ENCODE measurements at regions not wholly inside any gene's neighbourhood (a gene's known extent, or its start where the extent isn't known, plus 50 kb on each side); places are given as distances from the start of the nearest gene placed in this dataset.

DNA sequence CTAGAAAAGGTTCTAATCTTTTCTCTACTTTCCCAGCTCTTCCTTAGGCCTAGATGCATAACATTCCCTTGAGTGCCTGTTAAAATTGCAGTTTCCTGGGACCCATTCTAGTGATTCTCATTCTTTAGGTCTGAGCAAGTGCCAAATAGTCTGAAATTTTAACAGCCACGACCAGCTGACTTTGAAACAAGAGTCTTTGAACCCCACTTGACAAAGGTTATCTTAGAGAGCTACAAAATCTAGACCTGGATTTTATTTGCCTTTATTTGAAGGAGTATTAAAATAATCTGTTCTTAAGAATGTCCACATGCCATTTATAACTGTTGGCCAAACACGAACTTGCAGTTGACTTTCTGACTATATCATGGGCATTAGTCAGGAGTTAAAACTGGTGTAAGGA lies 110.2 kb upstream of the LHCGR start:
- no peak for DNase-seq
- no peaks in the 10 kb centered on the region for H3K27me3 Mint-ChIP-seq (ENCODE audit: insufficient read depth)
- 77 to 90% methylated on average over 2 of the region's 2 CpGs for WGBS, 2 experiments (ENCODE audit: insufficient coverage in 1 of 2, insufficient read length in 1 of 2)
- no peaks in the 10 kb centered on the region for H3K36me3 Mint-ChIP-seq (ENCODE audit: low read depth)
- H3K9ac ChIP-seq (ENCODE audit: extremely low read depth, low read length, poor library complexity, severe bottlenecking): no peak overlapping the region
- H3K27ac ChIP-seq (ENCODE audit: low read depth, low read length): no peak overlapping the region
- H3K9me3 Mint-ChIP-seq: no peaks in the 10 kb centered on the region
- no peak overlapping the region for H3K4me3 Mint-ChIP-seq
- no peak overlapping the region for H3K4me3 ChIP-seq (ENCODE audit: low read length)
- no peaks in the 10 kb centered on the region for H3K4me1 ChIP-seq (ENCODE audit: control insufficient read depth, insufficient read depth, low read length)
- H3K9me3 ChIP-seq (ENCODE audit: control insufficient read depth, low read length): no peaks in the 10 kb centered on the region
- no peaks in the 10 kb centered on the region for H3K36me3 ChIP-seq (ENCODE audit: control insufficient read depth, insufficient read depth, low read length)
- H3K27ac Mint-ChIP-seq: no peak overlapping the region
- H3K27me3 ChIP-seq (ENCODE audit: control insufficient read depth, insufficient read depth, low read length, poor library complexity, severe bottlenecking): no peaks in the 10 kb centered on the region
- TF ChIP-seq, protein P1, sequence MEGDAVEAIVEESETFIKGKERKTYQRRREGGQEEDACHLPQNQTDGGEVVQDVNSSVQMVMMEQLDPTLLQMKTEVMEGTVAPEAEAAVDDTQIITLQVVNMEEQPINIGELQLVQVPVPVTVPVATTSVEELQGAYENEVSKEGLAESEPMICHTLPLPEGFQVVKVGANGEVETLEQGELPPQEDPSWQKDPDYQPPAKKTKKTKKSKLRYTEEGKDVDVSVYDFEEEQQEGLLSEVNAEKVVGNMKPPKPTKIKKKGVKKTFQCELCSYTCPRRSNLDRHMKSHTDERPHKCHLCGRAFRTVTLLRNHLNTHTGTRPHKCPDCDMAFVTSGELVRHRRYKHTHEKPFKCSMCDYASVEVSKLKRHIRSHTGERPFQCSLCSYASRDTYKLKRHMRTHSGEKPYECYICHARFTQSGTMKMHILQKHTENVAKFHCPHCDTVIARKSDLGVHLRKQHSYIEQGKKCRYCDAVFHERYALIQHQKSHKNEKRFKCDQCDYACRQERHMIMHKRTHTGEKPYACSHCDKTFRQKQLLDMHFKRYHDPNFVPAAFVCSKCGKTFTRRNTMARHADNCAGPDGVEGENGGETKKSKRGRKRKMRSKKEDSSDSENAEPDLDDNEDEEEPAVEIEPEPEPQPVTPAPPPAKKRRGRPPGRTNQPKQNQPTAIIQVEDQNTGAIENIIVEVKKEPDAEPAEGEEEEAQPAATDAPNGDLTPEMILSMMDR (conservative IDR thresholded peaks at IDR 0.05): no peak
- no peaks in the 10 kb centered on the region for H3K4me1 Mint-ChIP-seq

DNA sequence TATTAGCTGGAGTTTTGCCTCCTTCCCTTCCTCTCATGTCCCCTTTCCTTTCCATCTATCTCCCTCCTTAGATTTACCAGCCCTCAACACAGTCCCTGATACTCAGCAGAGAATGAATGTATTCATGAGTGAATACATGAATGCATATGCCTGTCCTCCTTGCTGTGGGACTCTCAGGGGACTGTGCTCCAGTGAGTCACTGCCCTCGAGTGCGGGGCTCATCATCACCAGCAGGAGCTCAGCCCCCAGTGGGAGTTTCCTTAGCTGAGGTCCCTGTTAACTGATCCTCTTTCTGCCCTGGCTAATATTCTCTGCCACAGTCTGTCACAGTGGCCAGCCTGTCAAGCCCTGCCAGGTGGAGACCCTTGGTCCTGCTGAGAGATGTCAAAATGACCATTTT lies 104.9 kb upstream of the LHCGR start:
- no peaks in the 10 kb centered on the region for H3K36me3 Mint-ChIP-seq (ENCODE audit: low read depth)
- H3K4me3 ChIP-seq (ENCODE audit: low read length): no peak overlapping the region
- H3K9me3 Mint-ChIP-seq: no peaks in the 10 kb centered on the region
- H3K27me3 Mint-ChIP-seq (ENCODE audit: insufficient read depth): no peaks in the 10 kb centered on the region
- H3K9ac ChIP-seq (ENCODE audit: extremely low read depth, low read length, poor library complexity, severe bottlenecking): no peak overlapping the region
- H3K4me1 ChIP-seq (ENCODE audit: control insufficient read depth, insufficient read depth, low read length): peaks cover 3% of the 10 kb centered on the region
- no peak overlapping the region for H3K27ac Mint-ChIP-seq
- H3K9me3 ChIP-seq (ENCODE audit: control insufficient read depth, low read length): no peaks in the 10 kb centered on the region
- peaks cover 3% of the 10 kb centered on the region for H3K4me1 Mint-ChIP-seq
- WGBS, 2 experiments (ENCODE audit: insufficient coverage in 1 of 2, insufficient read length in 1 of 2): 70 to 80% methylated on average over 2 of the region's 2 CpGs
- TF ChIP-seq, protein P1 (conservative IDR thresholded peaks at IDR 0.05): no peak
- H3K27me3 ChIP-seq (ENCODE audit: control insufficient read depth, insufficient read depth, low read length, poor library complexity, severe bottlenecking): no peaks in the 10 kb centered on the region
- DNase-seq: no peak
- H3K36me3 ChIP-seq (ENCODE audit: control insufficient read depth, insufficient read depth, low read length): no peaks in the 10 kb centered on the region
- H3K27ac ChIP-seq (ENCODE audit: low read depth, low read length): no peak overlapping the region
- no peak overlapping the region for H3K4me3 Mint-ChIP-seq

DNA sequence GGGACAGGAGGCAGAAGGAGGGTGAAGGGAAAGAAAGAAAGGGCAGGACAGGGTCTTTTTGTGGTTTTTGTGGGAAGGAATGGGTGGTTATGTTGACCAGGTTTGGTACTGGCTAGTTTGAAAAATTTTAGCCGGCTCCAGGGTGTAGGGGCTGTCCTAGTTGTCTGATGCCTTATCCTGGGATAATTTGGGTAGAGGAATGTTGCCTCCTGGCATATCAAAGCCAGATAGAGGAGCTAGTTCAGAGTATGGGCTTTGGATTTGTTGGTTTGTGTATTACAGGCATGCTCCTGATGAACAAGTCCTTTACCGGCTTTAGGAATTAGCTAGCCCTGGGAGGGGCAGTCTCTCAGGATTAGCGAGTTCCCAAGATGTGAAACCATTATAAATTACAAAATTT lies 101.1 kb upstream of the LHCGR start:
- TF ChIP-seq, protein P1 (conservative IDR thresholded peaks at IDR 0.05): no peak
- no peak overlapping the region for H3K9ac ChIP-seq (ENCODE audit: extremely low read depth, low read length, poor library complexity, severe bottlenecking)
- no peaks in the 10 kb centered on the region for H3K36me3 Mint-ChIP-seq (ENCODE audit: low read depth)
- no peaks in the 10 kb centered on the region for H3K9me3 ChIP-seq (ENCODE audit: control insufficient read depth, low read length)
- H3K4me1 ChIP-seq (ENCODE audit: control insufficient read depth, insufficient read depth, low read length): peaks cover 3% of the 10 kb centered on the region
- H3K4me3 Mint-ChIP-seq: no peak overlapping the region
- H3K4me3 ChIP-seq (ENCODE audit: low read length): no peak overlapping the region
- 80 to 87% methylated on average over 2 to 3 of the region's 3 CpGs for WGBS, 2 experiments (ENCODE audit: insufficient coverage in 1 of 2, insufficient read length in 1 of 2)
- no peaks in the 10 kb centered on the region for H3K9me3 Mint-ChIP-seq
- H3K27me3 Mint-ChIP-seq (ENCODE audit: insufficient read depth): no peaks in the 10 kb centered on the region
- DNase-seq: no peak
- no peak overlapping the region for H3K27ac ChIP-seq (ENCODE audit: low read depth, low read length)
- no peaks in the 10 kb centered on the region for H3K36me3 ChIP-seq (ENCODE audit: control insufficient read depth, insufficient read depth, low read length)
- H3K27ac Mint-ChIP-seq: no peak overlapping the region
- no peaks in the 10 kb centered on the region for H3K27me3 ChIP-seq (ENCODE audit: control insufficient read depth, insufficient read depth, low read length, poor library complexity, severe bottlenecking)
- peaks cover 3% of the 10 kb centered on the region for H3K4me1 Mint-ChIP-seq
